Epidermal melanocyte (primary cell): ENCODE measurements at regions not wholly inside any gene's neighbourhood (a gene's known extent, or its start where the extent isn't known, plus 50 kb on each side); places are given as distances from the start of the nearest gene placed in this dataset.
A peak's percentile ranks its signal among the peaks of the same experiment; 100 is the strongest.

Experiments
- DNase-seq: peaks from one replicate; pipeline ENCODE4 v3.0.0; 2011; ENCODE audit warnings: low spot score; ENCODE audit not compliant: insufficient read length

DNA sequence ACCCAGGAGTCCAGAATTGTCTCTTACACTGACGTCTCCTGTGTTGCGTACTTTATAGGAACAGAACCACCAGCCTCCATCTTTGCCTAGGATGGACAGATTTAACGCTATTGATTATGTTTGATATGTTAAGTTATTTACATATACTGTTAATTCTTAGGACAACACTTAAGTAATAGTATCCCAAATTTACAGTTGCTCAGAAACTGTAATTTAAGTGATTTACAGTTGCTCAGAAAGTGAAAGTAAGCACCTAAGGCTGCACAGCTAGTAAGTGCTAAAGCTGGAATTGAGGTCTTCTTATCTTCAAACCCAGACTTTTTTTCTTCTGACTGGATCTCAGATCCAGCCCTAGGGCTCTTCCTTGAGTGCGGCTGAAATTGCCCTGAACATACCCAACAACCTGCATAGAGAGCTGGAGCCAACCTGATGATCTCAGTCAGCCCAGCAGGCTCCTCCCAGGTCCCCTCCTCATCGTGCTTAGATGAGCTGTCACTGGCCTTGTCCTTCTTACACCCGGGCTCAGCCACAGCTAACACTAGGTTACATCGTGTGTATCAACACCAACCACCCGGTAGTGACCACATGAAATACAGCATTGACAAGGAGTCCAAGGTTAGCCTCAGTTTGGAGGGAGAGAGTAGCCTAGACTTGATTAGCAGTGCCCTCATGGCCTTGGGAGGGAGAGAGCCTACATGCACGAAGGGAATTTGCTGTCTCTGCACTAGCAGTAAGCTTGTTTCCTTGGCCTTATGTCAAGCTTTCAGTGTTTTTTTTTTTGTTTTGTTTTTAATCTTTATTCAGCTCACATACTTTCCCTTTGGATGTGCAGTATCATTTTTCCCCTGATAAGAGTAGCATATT, 111.1 kb upstream of the ARHGAP5 start:
- DNase-seq, result no peak

DNA sequence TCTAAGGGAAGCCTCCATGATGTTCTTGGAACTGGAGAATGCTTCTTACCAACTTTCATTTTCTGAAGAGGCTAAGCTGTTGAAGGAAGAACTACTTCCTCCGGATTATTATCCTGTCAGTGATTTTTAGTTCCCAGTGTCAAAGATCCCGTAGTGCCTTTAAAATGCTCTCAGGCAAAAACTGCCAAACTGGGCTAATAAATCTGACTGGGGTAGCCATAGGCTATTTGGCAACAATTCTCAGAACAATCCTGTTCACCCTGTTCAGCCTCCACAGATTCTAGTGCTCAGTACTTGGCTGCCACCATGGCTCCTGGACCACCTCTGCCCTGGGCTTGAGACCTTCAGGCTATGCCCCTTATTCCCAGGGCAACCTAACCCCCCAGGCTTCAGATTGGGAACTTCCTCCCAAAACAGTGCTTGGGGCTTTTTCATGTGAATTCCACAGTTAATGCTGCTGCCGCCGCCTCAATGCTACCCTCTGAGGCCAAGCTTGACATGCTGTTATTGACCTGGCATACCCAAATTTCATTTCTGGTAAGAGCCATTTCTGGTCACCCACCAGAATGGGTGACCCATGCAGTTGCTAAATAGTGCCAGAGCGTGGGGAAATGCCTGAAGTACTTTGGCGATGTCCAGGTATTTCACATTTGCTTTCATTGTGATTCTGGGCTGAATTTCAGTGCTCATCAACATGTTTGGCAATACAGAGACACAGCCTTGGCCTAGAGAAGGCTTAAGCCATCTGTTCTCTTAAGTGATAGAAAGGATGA, 110.0 kb upstream of the ARHGAP5 start:
- no peak for DNase-seq

DNA sequence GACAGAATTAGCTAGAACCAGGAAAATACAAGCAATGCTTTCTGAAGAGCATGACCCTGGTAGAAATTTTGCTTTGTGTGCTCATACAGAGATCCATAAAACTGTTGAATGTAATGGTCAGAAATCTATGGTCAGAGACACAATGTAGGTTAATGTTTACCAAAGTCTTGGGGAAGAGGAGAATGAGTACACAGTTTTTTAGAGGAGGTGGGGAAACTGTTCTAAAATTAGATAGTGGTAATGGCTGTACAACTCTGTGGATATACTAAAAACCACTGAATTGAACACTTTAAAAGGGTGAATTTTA, 109.5 kb upstream of the ARHGAP5 start:
- DNase-seq, result no peak

DNA sequence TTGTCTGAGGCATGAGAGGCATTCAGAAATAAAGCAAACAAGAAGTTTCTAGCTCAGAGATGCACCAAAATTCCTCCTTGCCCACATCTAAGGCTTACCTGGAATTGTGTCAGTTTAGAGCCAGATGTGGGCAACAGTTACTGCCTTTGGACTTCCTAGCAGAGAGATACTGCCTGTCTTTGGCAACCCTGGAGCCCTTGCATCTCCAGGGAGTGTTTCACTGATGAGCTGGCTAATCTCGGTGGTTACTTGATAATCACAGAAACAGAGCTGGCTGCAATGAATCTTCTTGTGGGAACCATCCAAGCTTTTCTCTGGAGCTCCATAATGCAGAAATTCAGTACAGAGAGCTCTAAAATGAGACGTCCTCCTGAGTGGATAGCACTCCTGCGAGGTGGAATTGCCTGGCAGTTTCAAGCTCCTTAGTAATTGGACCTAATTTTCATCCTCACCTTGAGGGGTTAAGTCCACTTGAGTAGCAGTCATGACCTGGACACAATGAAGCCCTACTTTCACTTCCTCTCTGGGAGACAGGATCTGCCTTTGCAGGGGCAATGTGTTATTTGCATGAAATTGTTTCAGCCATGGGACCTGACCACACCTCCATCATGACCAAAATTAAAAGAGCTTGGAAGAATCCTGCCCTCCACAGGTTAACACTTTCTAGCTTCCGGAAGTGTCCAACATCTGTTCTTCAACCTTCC, 108.8 kb upstream of the ARHGAP5 start:
- DNase-seq, result no peak

DNA sequence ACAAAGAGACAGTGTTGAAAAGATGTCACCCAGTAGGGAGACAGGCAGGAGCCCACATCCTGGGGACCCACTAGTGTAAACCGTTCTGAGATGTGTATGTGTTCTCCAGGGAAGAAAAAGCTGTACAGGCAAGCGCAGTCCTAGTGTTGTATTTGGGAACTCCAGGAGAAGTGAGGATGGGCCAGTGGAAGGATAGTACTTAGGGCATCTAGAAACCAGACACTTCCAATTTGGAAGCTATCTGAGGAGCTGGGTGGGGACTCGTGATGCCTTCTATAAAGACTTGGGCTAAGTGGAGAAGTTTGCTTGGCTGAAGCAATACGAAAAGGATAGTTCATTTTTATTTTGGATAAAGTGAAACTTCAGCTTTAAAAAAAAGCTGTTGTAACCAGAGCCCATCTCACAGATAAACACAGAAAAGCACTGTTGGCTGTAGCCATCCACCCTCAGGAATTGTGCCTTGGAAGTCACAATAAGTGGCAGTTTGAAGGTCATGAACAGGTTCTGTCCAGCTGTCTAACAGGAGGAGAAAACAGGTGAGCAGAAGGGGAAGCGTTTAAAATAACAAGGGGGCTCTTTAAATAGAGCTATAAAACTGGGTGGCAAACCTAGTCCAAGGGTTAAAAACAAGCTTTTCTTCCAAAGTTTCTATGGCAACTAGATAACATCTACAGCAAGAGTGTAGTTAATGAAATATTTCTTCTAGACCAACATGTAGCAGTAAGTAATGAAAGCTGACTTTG, 108.0 kb upstream of the ARHGAP5 start:
- DNase-seq, result no peak

DNA sequence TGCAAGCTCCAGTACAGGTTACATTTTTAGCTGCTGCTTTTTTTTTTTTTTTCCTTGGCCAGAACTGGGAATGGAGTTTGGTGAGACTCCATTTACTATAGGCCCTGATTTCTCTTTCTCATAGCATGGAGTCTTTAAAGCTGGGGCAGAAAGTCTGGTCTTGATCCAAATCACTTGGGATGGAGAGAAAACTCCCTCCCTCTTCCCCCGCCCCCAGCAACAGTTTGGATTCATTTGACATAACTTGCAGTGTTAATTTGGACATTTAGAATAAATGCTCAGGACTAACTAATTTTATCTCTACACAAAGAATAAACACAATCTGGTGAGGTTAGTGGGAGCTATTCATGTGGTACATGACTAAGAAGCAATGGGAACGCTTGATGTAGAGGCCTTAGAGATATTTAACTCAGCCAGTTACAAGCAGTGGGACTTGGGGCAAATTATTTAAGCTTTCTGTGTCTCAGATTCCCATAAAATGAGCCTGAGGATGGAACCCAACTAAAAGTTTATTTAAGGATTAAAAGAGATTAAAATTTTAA, 107.3 kb upstream of the ARHGAP5 start:
- DNase-seq, result no peak

DNA sequence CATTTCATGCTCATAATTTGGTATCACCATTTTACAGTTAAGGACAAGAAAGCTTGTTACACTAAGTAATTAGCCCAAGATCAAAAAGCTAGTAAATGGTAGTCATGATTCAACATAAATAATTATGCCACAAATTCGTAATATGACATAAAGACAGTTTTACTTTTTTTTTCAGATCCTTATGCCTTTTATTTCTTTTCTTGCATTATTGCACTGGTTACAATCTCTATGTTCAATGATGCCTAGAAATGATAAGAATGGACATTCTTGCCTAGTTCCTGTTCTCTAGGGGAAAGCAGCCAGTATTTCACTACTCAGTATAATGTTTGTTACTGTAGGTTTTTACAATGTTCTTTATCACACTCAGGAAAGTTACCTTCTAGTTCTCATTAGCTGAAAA, 106.4 kb upstream of the ARHGAP5 start:
- no peak for DNase-seq

DNA sequence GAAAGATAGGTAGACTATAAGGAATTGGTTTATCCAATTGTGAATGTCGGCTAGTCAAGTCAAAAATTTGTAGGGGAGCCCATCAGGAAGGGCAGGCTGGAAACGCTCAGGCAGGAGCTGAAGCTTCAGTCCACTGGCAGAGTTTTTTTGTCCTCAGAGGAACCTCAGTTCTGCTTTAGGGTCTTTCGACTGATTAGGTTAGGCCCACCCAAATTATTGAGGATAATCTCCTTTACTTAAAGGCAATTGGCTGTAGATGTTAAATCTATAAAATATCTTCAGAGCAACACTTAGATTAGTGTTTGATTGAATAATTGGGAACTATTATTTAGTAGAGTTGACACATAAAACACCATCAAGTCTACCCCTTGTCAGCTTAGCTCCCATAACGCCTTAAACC, 105.5 kb upstream of the ARHGAP5 start:
- no peak for DNase-seq

DNA sequence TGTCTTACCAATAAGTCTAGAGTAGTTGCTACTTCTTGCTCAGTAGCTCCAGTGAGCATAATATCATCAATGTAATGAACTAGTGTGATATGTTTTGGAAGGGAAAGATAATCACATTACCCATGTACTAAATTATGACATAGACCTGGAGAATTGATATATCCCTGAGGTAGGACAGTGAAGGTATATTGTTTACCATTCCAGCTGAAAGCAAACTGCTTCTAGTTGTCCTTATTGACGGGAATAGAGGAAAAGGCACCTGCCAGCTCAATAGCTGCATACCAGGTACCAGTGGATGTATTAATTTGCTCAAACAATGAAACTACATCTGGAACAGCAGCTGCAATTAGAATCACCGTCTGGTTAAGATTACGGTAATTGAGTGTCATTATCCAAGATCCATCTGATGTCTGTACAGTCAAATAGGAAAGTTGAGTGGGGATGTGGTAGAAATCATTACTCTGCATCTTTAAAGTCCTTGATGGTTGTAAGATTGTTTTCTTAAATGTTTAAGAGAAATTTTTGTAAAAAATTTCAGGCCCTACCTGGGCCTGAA, 100.0 kb upstream of the ARHGAP5 start:
- DNase-seq, result no peak

DNA sequence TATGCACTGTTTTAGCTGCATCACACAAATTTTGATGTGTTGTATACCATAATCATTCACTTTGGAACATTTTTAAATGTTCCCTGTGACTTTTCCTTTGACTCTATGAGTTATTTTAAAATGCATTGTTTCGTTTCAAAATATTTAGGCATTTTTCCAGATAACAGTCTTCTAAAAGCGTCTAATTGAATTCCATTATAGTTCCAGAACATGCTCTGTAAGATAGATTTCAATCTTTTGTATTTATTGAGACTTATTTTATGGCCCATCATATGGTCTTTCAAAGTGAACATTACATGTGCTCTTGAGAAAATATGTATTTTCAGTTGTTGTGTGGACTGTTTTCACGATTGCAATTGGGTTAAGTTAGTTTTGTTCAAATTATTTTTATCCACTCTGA, 98.7 kb upstream of the ARHGAP5 start:
- DNase-seq, result no peak

DNA sequence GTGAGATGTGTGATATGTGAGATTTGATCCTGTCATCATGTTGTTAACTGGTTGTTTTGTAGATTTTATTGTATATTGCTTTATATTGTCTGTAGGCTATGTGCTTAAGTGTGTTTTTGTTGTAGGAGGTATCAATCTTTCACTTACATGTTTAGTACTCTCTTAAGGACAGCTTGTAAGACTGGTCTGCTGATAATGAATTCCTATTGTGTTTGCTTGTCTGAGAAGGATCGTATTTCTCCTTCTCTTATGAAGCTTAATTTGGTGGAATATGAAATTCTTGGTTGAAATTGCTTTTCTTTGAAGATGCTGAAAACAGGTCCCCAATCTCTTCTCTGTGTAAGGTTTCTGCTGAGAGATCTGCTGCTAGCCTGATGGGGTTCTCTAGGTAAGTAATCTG, 94.5 kb upstream of the ARHGAP5 start:
- no peak for DNase-seq

DNA sequence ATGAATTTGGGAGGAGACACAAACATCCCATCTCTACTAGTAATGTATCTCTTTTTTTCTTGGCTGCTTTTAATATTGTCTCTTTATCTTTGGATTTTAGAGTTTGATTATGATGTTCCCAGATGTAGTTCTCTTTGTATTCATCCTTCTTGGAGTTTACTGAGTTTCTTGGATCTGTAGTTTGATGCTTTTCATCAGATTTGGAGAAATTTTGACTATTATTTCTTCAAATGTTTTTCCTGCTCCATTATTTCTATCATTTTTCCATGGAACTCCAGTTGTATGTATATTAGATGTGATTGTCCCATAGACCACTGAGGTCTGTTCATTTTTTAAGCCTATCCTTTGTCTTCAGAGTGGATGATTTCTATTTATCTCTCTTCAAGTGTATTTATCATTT, 90.7 kb upstream of the ARHGAP5 start:
- DNase-seq, result no peak

DNA sequence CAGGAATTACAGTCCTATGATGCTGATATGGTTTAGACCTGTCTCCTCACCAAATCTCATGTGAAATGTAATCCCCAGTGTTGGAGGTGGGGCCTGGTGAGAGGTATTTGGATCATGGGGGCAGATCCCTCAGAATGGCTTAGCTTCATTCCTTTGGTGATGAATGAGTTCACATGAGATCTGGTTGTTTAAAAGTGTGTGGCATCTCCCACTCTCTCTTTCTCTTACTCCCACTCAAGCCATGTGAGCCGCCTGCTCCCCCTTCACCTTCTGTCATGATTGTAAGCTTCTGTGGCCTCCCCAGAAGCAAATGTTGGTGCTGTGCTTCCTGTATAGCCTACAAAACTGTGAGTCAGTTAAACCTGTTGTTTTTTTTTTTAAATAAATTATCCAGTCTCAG, 89.4 kb upstream of the ARHGAP5 start:
- no peak for DNase-seq

DNA sequence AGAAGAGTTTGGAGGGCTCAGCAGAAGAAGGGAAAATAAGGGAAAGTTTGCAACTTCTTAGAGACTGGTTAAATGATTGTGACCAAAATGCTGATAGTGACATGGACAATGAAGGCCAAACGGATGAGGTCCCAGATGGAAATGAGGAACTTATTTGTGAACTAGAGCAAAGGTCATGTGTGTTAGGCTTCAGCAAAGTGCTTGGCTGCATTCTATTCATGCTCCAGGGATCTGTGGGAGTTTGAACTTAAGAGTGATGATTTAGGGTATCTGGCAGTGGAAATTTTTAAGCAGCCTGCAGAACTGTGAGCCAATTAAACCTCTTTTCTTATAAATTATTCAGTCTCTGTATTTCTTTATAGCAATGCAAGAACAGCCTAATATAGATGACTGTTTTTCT, 88.9 kb upstream of the ARHGAP5 start:
- no peak for DNase-seq

DNA sequence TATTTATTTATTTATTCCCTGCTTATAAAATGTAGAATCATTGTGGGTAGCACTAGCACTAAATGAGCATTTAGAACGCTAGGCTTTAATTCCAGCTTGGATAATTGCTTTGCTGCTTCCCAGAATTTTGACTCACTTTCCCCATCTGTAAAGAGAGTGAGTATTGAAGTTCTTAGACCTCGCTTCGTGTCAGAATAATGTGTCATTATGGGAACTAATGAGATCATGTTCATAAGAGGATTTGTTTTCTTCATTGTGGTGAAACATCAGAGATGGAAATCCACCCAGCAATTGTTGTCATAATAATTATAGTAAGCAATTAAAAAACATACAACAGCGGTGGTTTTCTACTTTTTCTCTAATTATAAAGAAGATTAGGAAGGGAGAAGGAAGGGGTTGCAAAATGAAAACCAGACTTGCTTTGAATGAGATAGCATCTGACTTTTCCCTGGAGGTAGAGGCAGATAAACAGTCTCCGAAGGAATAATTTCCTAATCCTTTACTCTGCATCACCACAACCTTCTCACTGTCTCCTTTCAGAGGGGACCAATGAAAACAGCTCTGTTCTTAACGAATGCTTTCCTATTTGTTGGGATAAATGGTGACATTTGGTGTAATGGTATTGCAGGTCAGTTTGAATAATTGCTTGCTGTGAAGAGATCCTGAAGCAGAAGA, 86.8 kb upstream of the ARHGAP5 start:
- DNase-seq, result no peak

DNA sequence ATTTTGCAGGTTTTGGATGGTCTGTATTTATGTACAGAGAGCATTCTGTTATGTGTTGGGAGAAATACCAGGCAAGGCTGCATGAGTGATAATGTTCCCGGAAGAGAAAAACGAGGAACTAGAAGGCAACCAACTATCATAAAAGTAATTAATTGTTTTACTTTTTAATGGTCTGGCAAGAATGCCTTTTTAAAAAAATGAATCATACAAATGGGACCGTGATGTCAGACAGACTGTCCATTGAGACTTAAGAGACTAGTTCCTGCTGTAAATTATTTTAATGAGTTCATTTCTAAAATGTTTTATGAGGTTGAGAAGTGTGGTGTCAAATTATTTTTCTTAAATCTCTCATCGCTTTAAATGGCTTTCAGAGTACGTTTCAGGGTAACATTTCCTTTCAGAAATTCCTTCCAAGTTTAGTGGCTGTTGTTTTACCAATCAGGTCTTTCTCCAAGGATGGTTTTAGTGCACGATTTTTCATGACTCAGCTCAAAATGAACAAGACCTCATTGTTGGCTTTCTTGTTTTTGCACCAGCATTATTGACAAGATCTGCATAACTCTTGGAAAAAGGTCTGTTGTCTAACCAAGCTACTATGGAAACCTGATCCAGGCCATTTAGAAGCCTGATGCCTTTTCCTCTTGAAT, 86.1 kb upstream of the ARHGAP5 start:
- peak; percentile 55 for DNase-seq

DNA sequence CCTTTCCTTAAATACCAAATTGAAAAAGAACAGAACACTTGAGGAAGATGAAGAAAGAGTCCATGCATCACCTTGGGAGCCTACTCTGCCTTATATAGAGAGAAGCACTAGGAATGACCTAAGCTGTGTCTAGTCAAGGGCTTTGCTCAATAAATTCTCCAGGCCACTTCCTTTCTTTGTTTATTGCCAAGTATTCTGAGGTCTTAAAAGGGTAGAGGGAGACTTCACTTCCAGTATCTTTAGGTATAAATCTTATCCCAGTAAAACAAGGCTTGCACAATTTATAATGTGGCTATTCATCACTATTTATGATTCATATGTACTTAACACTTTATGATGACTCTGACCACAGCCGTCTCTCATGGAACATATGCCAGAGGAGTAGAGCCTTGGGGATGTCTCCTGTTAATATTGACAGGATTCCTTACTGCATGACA, 85.1 kb upstream of the ARHGAP5 start:
- peak; percentile 45 for DNase-seq

DNA sequence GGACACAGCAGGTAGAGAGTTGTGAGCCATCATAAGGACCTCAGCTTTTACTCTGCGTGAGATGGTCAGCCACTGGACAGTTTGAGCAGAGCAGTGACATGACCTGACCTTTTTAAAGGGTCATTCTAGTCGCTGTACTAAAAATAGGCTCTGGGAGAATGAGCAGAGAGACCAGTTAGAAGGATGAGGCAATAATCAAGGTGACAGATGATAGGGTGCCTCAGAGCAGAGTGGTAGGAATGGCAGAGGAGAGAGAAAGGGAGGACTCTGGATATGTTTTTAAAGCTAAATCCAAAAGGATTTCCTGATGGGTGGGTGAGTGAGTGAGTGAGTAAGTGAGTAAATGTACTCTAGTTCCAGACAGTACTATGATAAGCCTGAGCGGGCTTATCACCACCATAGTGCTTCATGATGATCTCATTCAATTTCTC, 83.6 kb upstream of the ARHGAP5 start:
- no peak for DNase-seq

DNA sequence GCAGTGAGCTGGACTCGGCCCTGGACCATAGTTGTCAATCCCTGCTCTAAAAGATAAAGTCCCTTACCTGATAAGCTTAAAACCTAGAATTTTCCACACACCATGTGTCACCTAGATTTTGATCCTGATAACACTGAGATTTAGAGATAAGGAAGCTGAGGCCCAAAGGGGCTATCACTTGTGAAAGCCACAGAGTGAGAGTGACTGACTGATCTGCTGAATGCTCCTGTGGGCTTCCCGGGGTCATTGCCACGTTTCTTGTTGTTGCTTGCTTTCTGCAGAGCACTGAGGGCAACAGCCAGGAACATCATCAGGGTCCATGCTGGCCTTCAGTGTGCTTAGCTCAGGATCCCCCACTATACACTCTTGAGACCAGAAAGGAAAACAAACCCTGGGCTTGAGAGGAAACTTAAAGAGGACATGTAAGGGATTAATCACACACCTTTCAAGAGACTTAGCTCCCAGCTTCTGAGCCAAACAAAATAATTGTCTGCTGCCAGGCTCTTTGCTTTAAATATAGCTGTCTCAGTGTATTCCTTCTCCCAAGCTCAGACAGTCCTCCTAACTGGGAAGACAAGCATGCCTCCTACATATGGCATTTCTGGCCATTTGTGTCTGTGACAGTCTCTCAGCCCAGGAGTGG, 82.6 kb upstream of the ARHGAP5 start:
- no peak for DNase-seq
